Panc1 (cell line): ENCODE measurements at regions not wholly inside any gene's neighbourhood (a gene's known extent, or its start where the extent isn't known, plus 50 kb on each side); places are given as distances from the start of the nearest gene placed in this dataset.

ENCODE experiments used
- ATAC-seq: fragments of 200-7000 bp; cut with Tn5 transposase; 2 replicates; pipeline ENCODE4 v1.9.1; 2020; ENCODE audit warnings: mild to moderate bottlenecking, moderate library complexity
- BruUV-seq: library from RNA; stranded (reverse); fragments of 400-500 nt; replicated peaks from 2 replicates; lab custom pipeline; 2021; lab: Mats Ljungman, UMichigan
- CTCF ChIA-PET: fragments of 300-600 bp; sonication (Branson Sonifier 250); formaldehyde crosslinking; loops from one replicate; lab custom pipeline; 2022; ENCODE audit warnings: antibody characterized with exemption; lab: Charles Lee
- POLR2A ChIA-PET: fragments of 300-600 bp; sonication (Branson Sonifier 250); formaldehyde crosslinking; loops from one replicate; lab custom pipeline; 2022; ENCODE audit warnings: antibody characterized with exemption; lab: Charles Lee
- DNase-seq: peaks from one replicate; pipeline ENCODE4 v3.0.0-alpha.2; 2010; ENCODE audit warnings: low read depth, low spot score
- H3K27ac ChIP-seq: 2 replicates; pipeline ENCODE4 v1.5.1; 2011; ENCODE audit warnings: mild to moderate bottlenecking, low read length, inconsistent platforms
- H3K27me3 ChIP-seq: fragments of 200-500 bp; sonication (Bioruptor generic); 2 replicates; pipeline ENCODE4 v1.6.0; 2014; ENCODE audit warnings: low read length, inconsistent platforms; ENCODE audit not compliant: control insufficient read depth, insufficient read depth
- H3K36me3 ChIP-seq: fragments of 200-500 bp; sonication (Bioruptor generic); 2 replicates; pipeline ENCODE4 v1.5.1; 2014; ENCODE audit warnings: inconsistent platforms, mild to moderate bottlenecking, low read length, moderate library complexity; ENCODE audit not compliant: control insufficient read depth, insufficient read depth
- H3K4me1 ChIP-seq: 2 replicates; pipeline ENCODE4 v1.5.1; 2011; ENCODE audit warnings: inconsistent platforms, mild to moderate bottlenecking, low read length, moderate library complexity; ENCODE audit not compliant: control insufficient read depth, insufficient read depth
- H3K4me3 ChIP-seq, 2 experiments: 2 replicates each; pipeline ENCODE4 v1.5.1; 2011 to 2012; ENCODE audit warnings: low read depth in 2 of 2, low read length in 2 of 2, mild to moderate bottlenecking in 2 of 2, inconsistent platforms in 1 of 2, moderate library complexity in 1 of 2
- H3K9me3 ChIP-seq: fragments of 200-500 bp; sonication (Bioruptor generic); 2 replicates; pipeline ENCODE4 v1.5.1; 2014; ENCODE audit warnings: low read depth, mild to moderate bottlenecking, inconsistent platforms, low read length, moderate library complexity; ENCODE audit not compliant: control insufficient read depth, insufficient read depth
- POLR2AphosphoS5 ChIP-seq: IDR thresholded peaks from 2 replicates; pipeline ENCODE4 v1.6.1; 2012; ENCODE audit warnings: mild to moderate bottlenecking, low read depth, low read length, moderate library complexity
- SIN3A ChIP-seq: IDR thresholded peaks from 2 replicates; pipeline ENCODE4 v1.6.1; 2012; ENCODE audit warnings: low read depth, mild to moderate bottlenecking, low read length, moderate library complexity, borderline replicate concordance; ENCODE audit not compliant: insufficient read depth
- TCF7L2 ChIP-seq: IDR thresholded peaks from 2 replicates; pipeline ENCODE4 v1.6.1; 2011; ENCODE audit warnings: mild to moderate bottlenecking, low read depth, low read length, inconsistent platforms
- in situ Hi-C: cut with HindIII; loops from 2 replicates; pipeline ENCODE4 v1.10.0; 2016; ENCODE audit warnings: low sequenced_read_pairs, low pct_unique_long_range_greater_than_20kb
- intact Hi-C: fragments of 100-400 bp; cut with micrococcal nuclease; formaldehyde crosslinking; loops from one replicate; pipeline ENCODE4 v1.10.0; 2022; ENCODE audit not compliant: unreplicated experiment
- TF ChIP-seq, protein P1 (sequence below), 2 experiments: IDR thresholded peaks; 2 replicates each; pipeline ENCODE4 v1.6.1; 2011 to 2012; ENCODE audit warnings: low read depth in 2 of 2, control low read depth in 1 of 2, low read length in 1 of 2, mild to moderate bottlenecking in 1 of 2, moderate library complexity in 1 of 2; ENCODE audit not compliant: insufficient read depth in 1 of 2
- TF ChIP-seq, protein P2 (sequence below): fragments of 450-650 bp; IDR thresholded peaks from 2 replicates; pipeline ENCODE4 v1.5.1; 2017; ENCODE audit warnings: mild to moderate bottlenecking

DNA sequence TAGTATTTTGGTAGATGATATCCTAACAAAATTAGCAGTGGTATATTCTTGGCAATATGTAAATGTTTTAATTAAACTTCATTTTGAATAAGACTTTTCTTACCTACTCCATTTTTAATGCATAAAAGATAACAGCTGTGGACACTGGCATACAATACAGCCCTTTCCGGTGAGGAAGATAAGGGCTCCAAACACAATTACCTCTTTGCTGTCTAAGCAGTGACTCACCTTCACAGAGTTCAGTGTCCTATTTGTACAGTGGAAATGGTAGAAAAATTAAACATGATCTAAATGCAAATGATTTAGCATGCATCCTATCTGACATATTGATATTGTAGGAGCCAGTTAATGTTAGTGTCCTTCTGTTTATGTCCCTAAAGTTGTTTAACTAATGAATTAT lies 969.4 kb downstream of the PLOD2 start:
- no TSS peak for BruUV-seq
- no peak overlapping the region for H3K4me3 ChIP-seq
- ChIA-PET CTCF (no interaction called here), POLR2A (no interaction called here)
- intact Hi-C loops: no loop called here
- H3K9me3 ChIP-seq: no peaks in the 10 kb centered on the region
- H3K27me3 ChIP-seq: no peaks in the 10 kb centered on the region
- in situ Hi-C loops: no loop called here
- no peaks in the 10 kb centered on the region for H3K36me3 ChIP-seq
- no peaks in the 10 kb centered on the region for H3K4me1 ChIP-seq
- no peak overlapping the region for H3K27ac ChIP-seq
- TF ChIP-seq, protein P1, sequence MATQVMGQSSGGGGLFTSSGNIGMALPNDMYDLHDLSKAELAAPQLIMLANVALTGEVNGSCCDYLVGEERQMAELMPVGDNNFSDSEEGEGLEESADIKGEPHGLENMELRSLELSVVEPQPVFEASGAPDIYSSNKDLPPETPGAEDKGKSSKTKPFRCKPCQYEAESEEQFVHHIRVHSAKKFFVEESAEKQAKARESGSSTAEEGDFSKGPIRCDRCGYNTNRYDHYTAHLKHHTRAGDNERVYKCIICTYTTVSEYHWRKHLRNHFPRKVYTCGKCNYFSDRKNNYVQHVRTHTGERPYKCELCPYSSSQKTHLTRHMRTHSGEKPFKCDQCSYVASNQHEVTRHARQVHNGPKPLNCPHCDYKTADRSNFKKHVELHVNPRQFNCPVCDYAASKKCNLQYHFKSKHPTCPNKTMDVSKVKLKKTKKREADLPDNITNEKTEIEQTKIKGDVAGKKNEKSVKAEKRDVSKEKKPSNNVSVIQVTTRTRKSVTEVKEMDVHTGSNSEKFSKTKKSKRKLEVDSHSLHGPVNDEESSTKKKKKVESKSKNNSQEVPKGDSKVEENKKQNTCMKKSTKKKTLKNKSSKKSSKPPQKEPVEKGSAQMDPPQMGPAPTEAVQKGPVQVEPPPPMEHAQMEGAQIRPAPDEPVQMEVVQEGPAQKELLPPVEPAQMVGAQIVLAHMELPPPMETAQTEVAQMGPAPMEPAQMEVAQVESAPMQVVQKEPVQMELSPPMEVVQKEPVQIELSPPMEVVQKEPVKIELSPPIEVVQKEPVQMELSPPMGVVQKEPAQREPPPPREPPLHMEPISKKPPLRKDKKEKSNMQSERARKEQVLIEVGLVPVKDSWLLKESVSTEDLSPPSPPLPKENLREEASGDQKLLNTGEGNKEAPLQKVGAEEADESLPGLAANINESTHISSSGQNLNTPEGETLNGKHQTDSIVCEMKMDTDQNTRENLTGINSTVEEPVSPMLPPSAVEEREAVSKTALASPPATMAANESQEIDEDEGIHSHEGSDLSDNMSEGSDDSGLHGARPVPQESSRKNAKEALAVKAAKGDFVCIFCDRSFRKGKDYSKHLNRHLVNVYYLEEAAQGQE (IDR thresholded peaks at IDR 0.05; ENCODE audit: insufficient read depth in 1 of 2, low read depth in 2 of 2, low read length in 1 of 2): no peak
- TF ChIP-seq, protein P2, sequence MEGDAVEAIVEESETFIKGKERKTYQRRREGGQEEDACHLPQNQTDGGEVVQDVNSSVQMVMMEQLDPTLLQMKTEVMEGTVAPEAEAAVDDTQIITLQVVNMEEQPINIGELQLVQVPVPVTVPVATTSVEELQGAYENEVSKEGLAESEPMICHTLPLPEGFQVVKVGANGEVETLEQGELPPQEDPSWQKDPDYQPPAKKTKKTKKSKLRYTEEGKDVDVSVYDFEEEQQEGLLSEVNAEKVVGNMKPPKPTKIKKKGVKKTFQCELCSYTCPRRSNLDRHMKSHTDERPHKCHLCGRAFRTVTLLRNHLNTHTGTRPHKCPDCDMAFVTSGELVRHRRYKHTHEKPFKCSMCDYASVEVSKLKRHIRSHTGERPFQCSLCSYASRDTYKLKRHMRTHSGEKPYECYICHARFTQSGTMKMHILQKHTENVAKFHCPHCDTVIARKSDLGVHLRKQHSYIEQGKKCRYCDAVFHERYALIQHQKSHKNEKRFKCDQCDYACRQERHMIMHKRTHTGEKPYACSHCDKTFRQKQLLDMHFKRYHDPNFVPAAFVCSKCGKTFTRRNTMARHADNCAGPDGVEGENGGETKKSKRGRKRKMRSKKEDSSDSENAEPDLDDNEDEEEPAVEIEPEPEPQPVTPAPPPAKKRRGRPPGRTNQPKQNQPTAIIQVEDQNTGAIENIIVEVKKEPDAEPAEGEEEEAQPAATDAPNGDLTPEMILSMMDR: no peak
- TF ChIP-seq SIN3A (no peak), TCF7L2 (no peak), POLR2AphosphoS5 (no peak)
- ATAC-seq: no peak
- no peak for DNase-seq

DNA sequence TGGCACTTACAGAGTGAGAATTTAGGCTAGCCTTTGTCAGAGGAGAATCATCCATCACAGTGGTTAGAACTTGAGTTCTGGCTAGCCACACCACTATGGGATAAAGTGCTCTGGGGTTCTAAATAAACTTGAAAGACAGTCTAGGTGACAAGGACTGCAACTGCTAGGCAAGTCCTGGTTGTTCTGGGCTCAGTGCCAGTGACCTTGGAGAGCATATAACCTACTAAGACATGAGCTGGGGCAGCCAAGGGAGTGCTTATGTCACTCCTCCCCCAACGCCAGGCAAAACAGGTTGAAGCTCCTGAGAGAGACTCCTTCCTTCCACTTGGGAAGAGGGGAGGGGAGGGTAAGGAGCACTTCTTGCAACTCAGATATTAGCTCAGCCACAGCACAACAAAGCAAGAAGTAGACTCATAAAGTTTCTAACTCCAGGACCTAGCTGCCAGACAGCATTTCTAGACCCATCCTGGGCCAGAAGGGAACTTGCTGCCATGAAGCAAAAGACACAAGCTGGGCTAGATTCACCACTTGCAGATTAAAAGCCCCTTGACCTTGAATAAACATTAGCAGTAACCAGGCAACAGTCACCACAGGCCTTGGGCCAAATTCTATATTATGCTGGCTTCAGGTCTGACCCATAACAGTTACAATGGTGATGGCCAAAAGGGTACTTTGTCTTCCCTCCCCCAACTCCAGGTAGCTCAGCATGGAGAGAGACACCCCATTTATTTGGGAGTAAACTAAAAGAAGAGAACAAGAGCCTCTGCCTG lies 963.7 kb downstream of the PLOD2 start:
- ATAC-seq (no peak), DNase-seq (no peak)
- in situ Hi-C loops: no loop called here
- H3K27ac ChIP-seq: no peak overlapping the region
- intact Hi-C loops: no loop called here
- no peak overlapping the region for H3K4me3 ChIP-seq
- H3K4me1 ChIP-seq: no peaks in the 10 kb centered on the region
- CTCF ChIA-PET: no interaction called here
- no TSS peak for BruUV-seq
- no peaks in the 10 kb centered on the region for H3K36me3 ChIP-seq
- TF ChIP-seq, protein P1 (IDR thresholded peaks at IDR 0.05; ENCODE audit: insufficient read depth in 1 of 2, low read depth in 2 of 2, low read length in 1 of 2): no peak
- TF ChIP-seq, protein P2: no peak
- TF ChIP-seq SIN3A: no peak
- no peak for TF ChIP-seq TCF7L2
- TF ChIP-seq POLR2AphosphoS5: no peak
- POLR2A ChIA-PET: no interaction called here
- peaks cover 8% of the 10 kb centered on the region for H3K9me3 ChIP-seq
- no peaks in the 10 kb centered on the region for H3K27me3 ChIP-seq
